ENCODE measurements at regions not wholly inside any gene's neighbourhood (a gene's known extent, or its start where the extent isn't known, plus 50 kb on each side); places are given as distances from the start of the nearest gene placed in this dataset.

- 21 to 29% (median 23%) methylated on average over 4 of the region's 4 CpGs for WGBS, 3 donors
These were observed 362.0 kb downstream of the ZPLD1 start for GRCh38 chr3:102796804-102797203.

DNA sequence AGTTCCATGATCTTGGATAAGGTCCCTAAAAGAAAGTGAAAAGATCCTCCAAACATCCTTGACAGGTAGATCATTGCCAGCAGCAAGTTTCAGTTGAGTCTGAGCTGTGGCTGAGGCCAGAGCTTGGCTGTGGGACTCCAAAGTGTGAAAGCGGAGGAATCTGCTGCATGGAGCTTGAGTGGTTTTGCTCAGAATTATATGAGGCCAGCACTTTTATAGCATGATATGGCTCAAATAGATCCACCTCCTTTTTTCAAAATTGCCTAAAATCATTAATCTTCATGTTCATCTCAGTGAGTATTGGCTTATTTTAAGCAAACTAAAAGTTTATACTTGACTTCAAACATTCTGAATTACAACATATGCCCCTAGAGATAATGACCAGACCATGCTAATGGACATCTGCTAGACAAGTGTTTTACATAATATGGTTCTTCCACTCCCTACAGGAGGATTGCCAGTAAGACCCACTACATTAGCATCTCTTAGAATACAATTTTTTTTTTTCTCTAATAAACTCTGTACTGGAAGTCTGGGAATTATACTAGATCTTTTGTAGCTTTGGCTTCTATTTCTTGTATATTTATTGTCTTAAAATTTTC, 368.1 kb downstream of the ZPLD1 start:
- no peak overlapping the region for H3K4me3 ChIP-seq
- intact Hi-C loops (cut with DNase I) = loop anchor here in 1 of 2 donors (2.0 kb wide), 1 partner anchor 18 kb away; no protein-coding TSS in a partner anchor
- DNase-seq (no peak), ATAC-seq (no peak)
- WGBS, 3 donors = 89 to 96% (median 96%) methylated on average over 1 of the region's 1 CpG
- no peaks in the 10 kb centered on the region for H3K4me1 ChIP-seq
- no peaks in the 10 kb centered on the region for H3K9me3 ChIP-seq
- no peaks in the 10 kb centered on the region for H3K27me3 ChIP-seq (ENCODE audit: insufficient read depth in 3 of 3, low read length in 2 of 3)
- H3K36me3 ChIP-seq (ENCODE audit: insufficient read depth in 1 of 2, low read depth in 1 of 2) = no peaks in the 10 kb centered on the region
- TF ChIP-seq, protein P1, sequence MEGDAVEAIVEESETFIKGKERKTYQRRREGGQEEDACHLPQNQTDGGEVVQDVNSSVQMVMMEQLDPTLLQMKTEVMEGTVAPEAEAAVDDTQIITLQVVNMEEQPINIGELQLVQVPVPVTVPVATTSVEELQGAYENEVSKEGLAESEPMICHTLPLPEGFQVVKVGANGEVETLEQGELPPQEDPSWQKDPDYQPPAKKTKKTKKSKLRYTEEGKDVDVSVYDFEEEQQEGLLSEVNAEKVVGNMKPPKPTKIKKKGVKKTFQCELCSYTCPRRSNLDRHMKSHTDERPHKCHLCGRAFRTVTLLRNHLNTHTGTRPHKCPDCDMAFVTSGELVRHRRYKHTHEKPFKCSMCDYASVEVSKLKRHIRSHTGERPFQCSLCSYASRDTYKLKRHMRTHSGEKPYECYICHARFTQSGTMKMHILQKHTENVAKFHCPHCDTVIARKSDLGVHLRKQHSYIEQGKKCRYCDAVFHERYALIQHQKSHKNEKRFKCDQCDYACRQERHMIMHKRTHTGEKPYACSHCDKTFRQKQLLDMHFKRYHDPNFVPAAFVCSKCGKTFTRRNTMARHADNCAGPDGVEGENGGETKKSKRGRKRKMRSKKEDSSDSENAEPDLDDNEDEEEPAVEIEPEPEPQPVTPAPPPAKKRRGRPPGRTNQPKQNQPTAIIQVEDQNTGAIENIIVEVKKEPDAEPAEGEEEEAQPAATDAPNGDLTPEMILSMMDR (IDR thresholded peaks at IDR 0.05) = no peak
- H3K27ac ChIP-seq = no peak overlapping the region

More at GRCh38 chr3:102796804-102797203, 362.0 kb downstream of the ZPLD1 start:
- H3K27ac ChIP-seq = no peak overlapping the region
- no peaks in the 10 kb centered on the region for H3K27me3 ChIP-seq (ENCODE audit: insufficient read depth in 3 of 3, low read length in 2 of 3)
- no peaks in the 10 kb centered on the region for H3K36me3 ChIP-seq (ENCODE audit: insufficient read depth in 1 of 2, low read depth in 1 of 2)
- no peak for DNase-seq
- intact Hi-C loops (cut with DNase I) = no loop called here
- H3K4me3 ChIP-seq = no peak overlapping the region
- ATAC-seq = no peak
- TF ChIP-seq, protein P1 (IDR thresholded peaks at IDR 0.05) = no peak
- no peaks in the 10 kb centered on the region for H3K9me3 ChIP-seq
- H3K4me1 ChIP-seq = no peaks in the 10 kb centered on the region

- Histone ChIP-seq H3K4me1 (no peaks in the 10 kb centered on the region), H3K9me3 (no peaks in the 10 kb centered on the region), H3K36me3 (ENCODE audit: insufficient read depth in 1 of 2, low read depth in 1 of 2) (no peaks in the 10 kb centered on the region), H3K27me3 (ENCODE audit: insufficient read depth in 3 of 3, low read length in 2 of 3) (no peaks in the 10 kb centered on the region), H3K27ac (no peak overlapping the region), H3K4me3 (no peak overlapping the region)
- DNase-seq (no peak), ATAC-seq (no peak)
- TF ChIP-seq, protein P1 (IDR thresholded peaks at IDR 0.05) = no peak
- 60 to 68% (median 67%) methylated on average over 1 of the region's 1 CpG for WGBS, 3 donors
- intact Hi-C loops (cut with DNase I) = no loop called here
These were observed 376.1 kb downstream of the ZPLD1 start for GRCh38 chr3:102810937-102811336.

DNA sequence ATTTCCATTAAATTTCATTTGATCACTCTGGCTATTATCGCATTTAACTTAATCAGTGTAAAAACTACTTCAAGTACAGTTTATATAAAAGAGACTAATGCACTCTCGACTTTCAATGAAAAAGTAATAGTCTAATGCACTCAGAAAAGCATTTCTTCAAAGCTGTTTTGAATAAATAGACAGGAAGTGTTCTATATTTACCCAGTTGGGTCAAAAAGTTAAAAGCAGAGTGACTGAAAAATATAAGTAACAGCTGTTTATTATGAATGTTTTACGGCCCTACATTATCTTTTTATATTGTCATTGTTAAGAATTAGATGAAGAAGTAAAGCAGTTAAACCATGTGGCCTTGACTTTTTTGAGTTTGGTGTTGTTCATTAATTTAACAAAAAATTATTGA, 391.8 kb downstream of the ZPLD1 start:
- DNase-seq = no peak
- WGBS, 3 donors = 70% methylated on average over 3 of the region's 3 CpGs

More for the DNA sequence above, 391.8 kb downstream of the ZPLD1 start:
- intact Hi-C loops (cut with DNase I) = no loop called here
- Histone ChIP-seq H3K27ac (no peak overlapping the region), H3K4me3 (no peak overlapping the region), H3K4me1 (no peaks in the 10 kb centered on the region), H3K9me3 (no peaks in the 10 kb centered on the region), H3K27me3 (ENCODE audit: insufficient read depth in 3 of 3, low read length in 2 of 3) (no peaks in the 10 kb centered on the region), H3K36me3 (ENCODE audit: insufficient read depth in 1 of 2, low read depth in 1 of 2) (no peaks in the 10 kb centered on the region)
- ATAC-seq = no peak
- TF ChIP-seq, protein P1 (IDR thresholded peaks at IDR 0.05) = no peak

Data from psoas muscle (tissue), 7 donors.